Adrenal gland (tissue), 5 donors: ENCODE measurements at regions not wholly inside any gene's neighbourhood (a gene's known extent, or its start where the extent isn't known, plus 50 kb on each side); places are given as distances from the start of the nearest gene placed in this dataset.

Experiments
- CTCF ChIP-seq, 6 experiments: fragments of 450-650 bp in 4 of 6; fragments of 200-600 bp in 2 of 6; sonication (generic) in 1 of 6; IDR thresholded peaks; 1 replicate in 5 of 6; 2 replicates in 1 of 6; pipeline versions ENCODE4 v1.5.1 to v1.8.0; 2016 to 2021; ENCODE audit warnings: antibody characterized with exemption in 6 of 6, mild to moderate bottlenecking in 2 of 6, moderate library complexity in 1 of 6
- POLR2A ChIP-seq, 2 donors: fragments of 450-650 bp; IDR thresholded peaks; one replicate each; pipeline ENCODE4 v1.6.1; 2017; ENCODE audit warnings: antibody characterized with exemption in 2 of 2, mild to moderate bottlenecking in 2 of 2, moderate library complexity in 1 of 2
- donor health status: DM: no; HTN: no; CAD: no.

GRCh38 chr13:29921542-29921941 lies 71.1 kb upstream of the UBL3 start:
- TF ChIP-seq POLR2A (IDR thresholded peaks at IDR 0.05) (no peak), CTCF (IDR thresholded peaks at IDR 0.05) (no peak)
